Right atrium auricular region (tissue), 2 donors: ENCODE measurements at regions not wholly inside any gene's neighbourhood (a gene's known extent, or its start where the extent isn't known, plus 50 kb on each side); places are given as distances from the start of the nearest gene placed in this dataset.
"Not testable (repeated sequence)": the region's sequence is repeated elsewhere in the genome, so short reads cannot be mapped to it uniquely, and the experiment has no call there.

Experiments used
- DNase-seq: peaks from one replicate; pipeline ENCODE4 v3.0.0-alpha.2; 2019; ENCODE audit warnings: low spot score
- H3K27ac ChIP-seq, 2 donors: fragments of 200-600 bp; sonication (generic); 1 replicate in 1 of 2; 2 replicates in 1 of 2; pipeline ENCODE4 v1.5.1; 2016 to 2019
- H3K27me3 ChIP-seq, 2 donors: fragments of 200-600 bp; sonication (generic); one replicate each; pipeline versions ENCODE4 v1.5.1 to v1.6.0; 2017 to 2019
- H3K36me3 ChIP-seq: fragments of 200-600 bp; sonication (generic); one replicate; pipeline ENCODE4 v1.5.1; 2016
- H3K4me1 ChIP-seq, 2 donors: fragments of 200-600 bp; sonication (generic); one replicate each; pipeline versions ENCODE4 v1.5.1 to v1.6.0; 2017 to 2019
- H3K4me3 ChIP-seq, 2 donors: fragments of 200-600 bp; sonication (generic); 1 replicate in 1 of 2; 2 replicates in 1 of 2; pipeline ENCODE4 v1.5.1; 2017 to 2019; ENCODE audit warnings: mild to moderate bottlenecking in 1 of 2, moderate library complexity in 1 of 2
- H3K9me3 ChIP-seq, 2 donors: fragments of 200-600 bp; sonication (generic); one replicate each; pipeline ENCODE4 v1.5.1; 2019
- TF ChIP-seq, protein P1 (sequence below), 2 donors: fragments of 200-600 bp; sonication (generic); IDR thresholded peaks; one replicate each; pipeline ENCODE4 v1.5.1; 2019; ENCODE audit warnings: antibody characterized with exemption in 2 of 2

DNA sequence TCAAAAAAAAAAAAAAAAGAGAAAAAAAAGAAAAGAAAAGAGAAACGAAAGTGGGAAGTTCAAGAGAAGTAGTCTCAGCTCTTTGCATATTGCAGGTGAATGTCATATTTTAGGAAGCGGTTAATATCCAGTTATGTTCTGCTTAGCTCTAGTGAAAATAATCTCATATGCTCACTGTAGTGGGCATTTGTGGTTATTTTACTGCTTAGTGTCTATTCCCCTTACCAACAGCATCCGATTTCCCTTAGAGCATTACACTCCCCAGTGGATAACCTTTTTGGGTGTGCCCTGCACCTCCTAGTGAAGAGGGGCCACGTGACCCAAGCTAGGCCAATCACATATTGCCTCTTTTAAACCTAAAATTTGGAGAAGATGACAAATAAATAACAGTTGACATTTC is 111.2 kb upstream of the ZNF827 start:
- DNase-seq: no peak
- Histone ChIP-seq H3K9me3 (no peaks in the 10 kb centered on the region), H3K36me3 (no peaks in the 10 kb centered on the region), H3K27me3 (no peaks in the 10 kb centered on the region), H3K4me3 (no peak overlapping the region), H3K4me1 (no peaks in the 10 kb centered on the region), H3K27ac (no peak overlapping the region)
- TF ChIP-seq, protein P1, sequence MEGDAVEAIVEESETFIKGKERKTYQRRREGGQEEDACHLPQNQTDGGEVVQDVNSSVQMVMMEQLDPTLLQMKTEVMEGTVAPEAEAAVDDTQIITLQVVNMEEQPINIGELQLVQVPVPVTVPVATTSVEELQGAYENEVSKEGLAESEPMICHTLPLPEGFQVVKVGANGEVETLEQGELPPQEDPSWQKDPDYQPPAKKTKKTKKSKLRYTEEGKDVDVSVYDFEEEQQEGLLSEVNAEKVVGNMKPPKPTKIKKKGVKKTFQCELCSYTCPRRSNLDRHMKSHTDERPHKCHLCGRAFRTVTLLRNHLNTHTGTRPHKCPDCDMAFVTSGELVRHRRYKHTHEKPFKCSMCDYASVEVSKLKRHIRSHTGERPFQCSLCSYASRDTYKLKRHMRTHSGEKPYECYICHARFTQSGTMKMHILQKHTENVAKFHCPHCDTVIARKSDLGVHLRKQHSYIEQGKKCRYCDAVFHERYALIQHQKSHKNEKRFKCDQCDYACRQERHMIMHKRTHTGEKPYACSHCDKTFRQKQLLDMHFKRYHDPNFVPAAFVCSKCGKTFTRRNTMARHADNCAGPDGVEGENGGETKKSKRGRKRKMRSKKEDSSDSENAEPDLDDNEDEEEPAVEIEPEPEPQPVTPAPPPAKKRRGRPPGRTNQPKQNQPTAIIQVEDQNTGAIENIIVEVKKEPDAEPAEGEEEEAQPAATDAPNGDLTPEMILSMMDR (IDR thresholded peaks at IDR 0.05): no peak

DNA sequence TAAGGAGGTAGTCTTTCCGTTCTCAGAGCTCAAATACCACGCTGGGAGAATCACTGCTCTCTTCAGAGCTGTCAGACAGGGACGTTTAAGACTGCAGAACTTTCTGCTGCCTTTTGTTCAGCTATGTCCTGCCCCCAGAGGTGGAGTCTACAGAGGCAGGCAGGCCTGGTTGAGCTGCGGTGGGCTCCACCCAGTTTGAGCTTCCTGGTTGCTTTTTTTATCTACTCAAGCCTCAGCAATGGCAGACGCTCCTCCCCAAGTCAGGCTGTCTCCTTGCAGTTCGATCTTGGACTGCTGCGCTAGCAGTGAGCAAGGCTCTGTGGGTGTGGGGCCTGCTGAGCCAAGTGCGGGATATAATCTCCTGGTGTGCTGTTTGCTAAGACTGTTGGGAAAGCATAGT is 109.1 kb upstream of the ZNF827 start:
- not testable (repeated sequence) for DNase-seq, H3K27ac ChIP-seq, H3K4me3 ChIP-seq, H3K36me3 ChIP-seq, H3K4me1 ChIP-seq, H3K9me3 ChIP-seq, H3K27me3 ChIP-seq

DNA sequence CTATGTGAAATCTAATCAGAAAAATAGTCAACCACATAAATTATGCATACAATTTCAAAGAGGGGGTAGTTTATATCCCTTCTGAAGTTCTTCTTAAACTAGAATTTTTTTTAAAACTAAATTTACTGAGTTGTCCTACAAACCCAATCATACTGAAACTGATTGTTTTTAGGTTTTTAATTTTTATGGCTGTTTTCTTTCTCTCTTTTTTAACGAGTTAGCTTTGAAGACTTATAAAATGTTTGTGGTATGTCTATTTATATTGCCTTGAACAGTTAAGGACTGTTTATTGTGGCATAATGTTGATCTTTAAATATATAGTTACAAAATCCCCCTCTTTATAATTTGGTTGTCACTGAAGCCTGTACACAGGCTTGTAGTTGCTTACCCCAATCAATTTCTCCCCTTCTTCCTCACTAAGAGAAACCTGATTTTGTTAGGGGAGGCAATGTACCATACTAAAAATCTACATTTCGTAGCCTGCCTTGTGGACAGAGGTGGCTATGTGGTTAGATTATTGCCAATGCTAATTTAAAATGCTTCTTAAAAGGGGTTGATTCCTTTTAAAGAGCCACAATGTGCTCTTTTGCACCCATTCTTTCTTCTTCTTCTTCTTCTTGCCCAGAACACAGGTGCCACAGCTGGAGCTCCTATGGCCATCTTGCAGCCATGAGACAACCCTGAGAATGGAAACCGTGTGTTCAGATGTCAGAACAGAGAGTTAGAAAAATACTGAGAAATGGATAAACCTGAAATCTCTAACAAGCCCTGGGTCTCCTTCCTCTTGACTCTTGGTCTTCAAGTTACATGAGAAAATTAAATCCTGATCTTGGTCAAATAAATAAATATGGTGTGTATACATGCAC is 102.7 kb upstream of the ZNF827 start:
- H3K36me3 ChIP-seq: no peaks in the 10 kb centered on the region
- H3K4me3 ChIP-seq: no peak overlapping the region
- H3K27me3 ChIP-seq: no peaks in the 10 kb centered on the region
- no peak overlapping the region for H3K27ac ChIP-seq
- no peak for DNase-seq
- H3K9me3 ChIP-seq: no peaks in the 10 kb centered on the region
- TF ChIP-seq, protein P1 (IDR thresholded peaks at IDR 0.05): no peak
- H3K4me1 ChIP-seq: no peaks in the 10 kb centered on the region

DNA sequence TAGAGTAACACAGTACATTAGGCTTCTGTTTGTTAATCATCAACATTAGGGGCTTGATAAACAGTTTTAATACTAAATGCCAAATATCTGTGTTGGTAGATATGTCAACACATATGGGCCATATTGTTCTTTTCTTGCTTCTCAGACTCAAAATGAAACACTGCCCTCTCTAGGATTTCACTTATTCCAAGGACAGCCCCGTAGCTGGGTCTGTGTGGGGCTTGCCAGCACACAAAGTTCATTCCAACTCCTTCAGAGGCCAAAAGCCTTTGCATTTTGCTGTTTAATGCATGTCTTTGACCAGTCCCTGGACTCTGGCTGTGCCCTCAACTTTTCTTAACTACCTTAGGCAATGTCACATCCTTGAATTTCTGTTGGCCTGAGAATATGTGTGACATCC is 102.0 kb upstream of the ZNF827 start:
- H3K4me3 ChIP-seq: no peak overlapping the region
- no peak for DNase-seq
- TF ChIP-seq, protein P1 (IDR thresholded peaks at IDR 0.05): no peak

DNA sequence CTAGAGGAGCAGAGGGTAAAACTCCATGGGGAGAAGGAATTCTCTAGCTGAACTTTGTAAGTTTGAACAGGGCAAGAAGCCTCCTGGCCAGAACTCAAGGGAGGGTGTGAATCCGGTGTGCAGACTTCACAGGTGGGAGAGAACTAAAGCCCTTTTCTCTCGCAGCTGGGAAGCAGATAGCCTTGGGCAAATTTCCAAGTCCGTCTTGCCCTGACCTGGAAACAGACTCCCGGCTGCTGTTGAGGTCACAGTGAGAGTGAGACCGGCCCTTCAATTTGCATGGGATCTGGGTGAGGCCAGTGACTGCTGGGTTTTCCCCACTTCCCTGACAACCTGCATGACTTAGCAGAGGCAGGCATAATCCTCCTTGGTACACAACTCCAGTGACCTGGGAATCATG is 94.5 kb upstream of the ZNF827 start:
- TF ChIP-seq, protein P1 (IDR thresholded peaks at IDR 0.05): no peak
- no peak for DNase-seq
- peaks cover 0 to 2% of the 10 kb centered on the region in 2 donors for H3K27me3 ChIP-seq
- no peaks in the 10 kb centered on the region for H3K9me3 ChIP-seq
- no peak overlapping the region for H3K4me3 ChIP-seq
- H3K27ac ChIP-seq: no peak overlapping the region
- H3K4me1 ChIP-seq: no peaks in the 10 kb centered on the region
- H3K36me3 ChIP-seq: no peaks in the 10 kb centered on the region

More for the DNA sequence above, 102.0 kb upstream of the ZNF827 start:
- H3K4me1 ChIP-seq: no peaks in the 10 kb centered on the region
- no peaks in the 10 kb centered on the region for H3K27me3 ChIP-seq
- H3K36me3 ChIP-seq: no peaks in the 10 kb centered on the region
- H3K9me3 ChIP-seq: no peaks in the 10 kb centered on the region
- no peak overlapping the region for H3K27ac ChIP-seq

DNA sequence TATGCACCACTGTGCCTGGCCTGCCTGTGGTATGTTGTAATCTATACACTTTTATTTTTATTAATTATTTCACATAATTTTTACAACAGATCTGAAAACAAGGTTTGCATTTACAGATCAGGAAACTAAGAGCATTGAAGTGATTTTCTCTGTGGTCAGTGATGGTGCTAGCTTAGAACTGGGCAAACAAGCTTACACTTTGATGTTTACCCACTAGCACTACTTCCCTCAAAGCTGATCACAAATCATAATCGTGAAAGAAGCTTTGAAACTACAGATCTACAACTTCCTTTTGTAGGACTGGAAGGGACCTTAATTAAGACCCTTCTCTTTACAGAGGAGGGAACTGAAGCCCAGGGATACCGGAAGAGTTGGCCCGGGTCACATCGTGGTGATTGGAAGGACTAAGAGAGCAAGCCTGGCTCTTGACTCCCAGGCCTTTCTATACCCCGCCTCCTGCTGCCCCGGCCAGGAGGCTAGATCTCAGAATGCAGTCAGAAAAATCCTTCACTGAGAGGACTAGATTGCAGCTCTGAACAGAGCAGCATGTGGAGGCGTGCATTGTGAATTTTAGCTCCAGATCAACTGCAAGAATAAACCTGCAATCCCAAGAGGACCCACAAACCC is 93.7 kb upstream of the ZNF827 start:
- DNase-seq: no peak
- Histone ChIP-seq H3K4me1 (no peaks in the 10 kb centered on the region), H3K27ac (no peak overlapping the region), H3K4me3 (no peak overlapping the region), H3K27me3 (peaks cover 0 to 2% of the 10 kb centered on the region in 2 donors), H3K36me3 (no peaks in the 10 kb centered on the region), H3K9me3 (no peaks in the 10 kb centered on the region)
- TF ChIP-seq, protein P1 (IDR thresholded peaks at IDR 0.05): no peak
